OCI-M1 (cell line): ENCODE measurements at regions not wholly inside any gene's neighbourhood (a gene's known extent, or its start where the extent isn't known, plus 50 kb on each side); places are given as distances from the start of the nearest gene placed in this dataset.
A peak's percentile ranks its signal among the peaks of the same experiment; 100 is the strongest.

ENCODE experiments used
- DNase-seq: peaks from one replicate; lab custom pipeline; 2025; lab: John Stamatoyannopoulos, UW

DNA sequence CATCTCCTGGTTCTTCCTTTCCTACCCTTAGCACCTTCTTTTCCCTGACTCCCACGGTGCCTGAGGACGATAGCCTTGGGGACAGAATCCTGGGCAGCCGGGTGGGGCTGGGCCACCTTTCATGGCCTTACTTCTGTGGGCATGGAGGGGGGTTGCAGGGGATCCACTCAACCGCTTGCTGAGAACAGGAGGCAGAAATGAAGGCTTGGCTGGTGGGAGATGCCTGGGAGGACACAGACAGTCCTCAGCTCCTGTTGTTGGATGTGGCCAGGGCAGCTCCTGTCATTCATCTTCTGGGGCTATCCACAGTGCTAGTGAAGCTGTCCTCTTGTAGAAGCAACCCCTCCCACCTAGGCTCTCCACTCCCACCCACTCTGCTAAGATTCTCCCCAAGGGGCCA lies 95.5 kb upstream of the CELF4 start:
- DNase-seq, result no peak

DNA sequence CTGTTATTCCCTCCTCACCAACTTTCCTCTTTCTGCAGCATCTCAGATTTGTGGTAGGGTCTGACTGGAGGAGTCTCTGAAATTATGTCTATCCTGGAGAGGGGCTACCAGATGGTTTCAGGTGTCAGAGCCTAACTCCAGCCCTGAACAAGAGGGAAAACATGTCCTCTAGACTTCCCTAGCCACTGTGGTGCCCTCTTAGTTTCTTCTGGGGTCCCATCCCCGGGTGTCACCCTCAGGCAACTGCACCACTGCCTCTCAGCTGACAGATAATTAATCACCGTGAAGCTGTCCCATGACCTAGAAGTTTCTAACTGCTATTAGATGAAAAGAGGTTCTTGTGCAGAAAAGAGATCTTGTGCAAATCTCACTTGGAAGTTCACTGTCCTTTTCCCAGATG lies 95.1 kb upstream of the CELF4 start:
- DNase-seq, result no peak

DNA sequence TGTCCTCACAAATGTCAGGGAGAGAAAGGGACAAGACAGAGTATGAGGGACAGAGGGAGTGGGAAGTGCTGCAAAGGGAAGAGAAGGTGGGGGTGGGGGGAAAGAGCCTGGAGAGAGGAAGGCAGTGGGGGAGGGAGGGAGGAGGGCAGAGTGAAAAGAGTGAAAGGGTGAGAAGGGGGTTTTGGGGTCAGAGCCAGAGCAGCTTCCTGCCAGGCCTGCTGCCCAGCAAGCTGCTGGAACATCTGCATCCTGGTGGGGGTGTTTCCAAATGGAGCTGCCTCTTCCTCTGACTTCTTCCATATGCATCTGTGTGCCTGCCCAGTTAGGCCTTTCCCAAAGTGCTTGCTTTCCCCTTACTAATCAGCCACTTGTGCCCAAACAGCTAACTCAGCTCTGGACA lies 94.3 kb upstream of the CELF4 start:
- no peak for DNase-seq

DNA sequence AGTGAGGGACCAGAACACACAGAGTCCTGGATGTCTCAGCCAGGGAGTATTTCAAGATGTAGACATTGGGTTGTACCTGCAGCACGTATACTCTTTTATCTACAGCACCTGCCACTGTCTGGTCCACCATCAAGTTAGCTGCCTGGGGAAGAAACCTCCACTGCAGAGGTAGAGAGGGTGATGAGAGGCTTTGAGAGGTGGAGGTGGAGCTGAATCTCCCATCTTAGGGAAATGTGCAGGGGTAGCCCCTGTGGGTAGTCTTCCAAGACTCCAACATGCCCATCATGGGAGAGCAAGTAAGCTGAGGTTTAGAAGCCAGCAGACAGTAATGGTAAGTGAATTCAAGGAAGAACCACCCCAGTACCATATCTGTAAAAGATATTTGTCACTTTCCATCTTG lies 93.3 kb upstream of the CELF4 start:
- no peak for DNase-seq

DNA sequence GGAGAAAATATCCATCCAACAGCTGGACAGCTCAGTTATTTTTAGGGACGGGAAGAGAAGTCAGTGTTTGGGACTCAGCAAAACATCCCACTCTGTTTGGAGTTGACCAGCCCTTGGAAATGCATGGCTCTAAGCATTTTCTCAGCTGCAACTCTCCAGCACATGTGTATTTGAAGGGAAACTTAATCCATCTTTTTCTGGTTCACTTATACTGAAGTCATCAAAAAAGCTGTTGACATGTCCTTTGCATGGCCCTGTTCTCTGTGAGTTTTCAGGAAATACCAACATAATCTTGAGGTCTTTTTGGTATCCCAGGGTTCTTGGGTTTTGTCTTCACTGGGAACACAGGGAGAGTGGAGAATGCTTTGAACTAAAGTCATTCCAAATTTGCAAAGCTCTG lies 91.9 kb upstream of the CELF4 start:
- no peak for DNase-seq

DNA sequence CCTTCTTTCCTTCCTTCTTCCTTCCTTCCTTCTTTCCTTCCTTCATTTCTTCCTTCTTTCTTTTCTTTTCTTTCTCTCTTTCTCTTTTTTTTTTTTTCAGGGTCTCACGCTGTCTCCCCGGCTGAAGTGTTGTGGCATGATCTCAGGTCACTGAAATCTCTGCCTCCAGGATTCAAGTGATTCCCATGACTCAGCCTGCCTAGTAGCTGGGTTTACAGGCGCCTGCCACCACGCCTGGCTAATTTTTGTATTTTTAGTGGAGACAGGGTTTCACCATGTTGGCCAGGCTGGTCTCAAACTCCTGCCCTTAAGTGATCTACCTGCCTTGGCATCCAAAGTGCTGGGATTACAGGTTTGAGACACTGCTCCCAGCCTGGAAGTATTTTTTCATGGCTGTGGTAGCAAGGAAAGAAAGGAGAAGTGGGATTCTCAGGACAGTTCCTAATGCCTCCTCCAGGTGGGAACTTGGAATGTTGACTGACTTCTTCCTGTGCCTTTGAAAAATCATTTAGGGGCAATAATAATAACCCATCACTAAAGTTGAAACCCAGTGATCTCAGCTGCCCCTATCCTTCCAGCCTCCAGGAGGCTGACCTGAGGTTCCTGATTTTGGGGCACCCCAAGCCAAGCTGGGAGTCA lies 89.3 kb upstream of the CELF4 start:
- DNase-seq, result no peak

DNA sequence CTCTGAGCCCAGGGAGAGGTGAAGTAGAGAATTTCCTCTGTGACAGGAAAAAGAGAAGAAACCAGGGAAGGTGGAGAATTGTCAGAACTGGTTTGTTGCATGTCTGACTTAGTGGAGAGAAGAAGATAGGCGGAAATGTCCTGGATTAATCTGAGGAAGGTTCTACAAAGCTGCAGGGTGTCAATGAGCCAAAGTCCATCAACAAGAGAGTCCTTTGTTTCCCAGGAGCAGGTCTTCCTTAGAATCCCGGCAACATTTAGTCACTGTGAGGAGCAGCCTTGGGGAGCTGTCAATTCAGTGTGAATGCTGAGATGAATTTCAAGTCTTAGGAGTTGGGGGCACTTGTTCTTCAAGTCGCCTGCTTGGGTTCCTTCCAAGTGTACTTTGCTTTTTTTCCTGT lies 88.4 kb upstream of the CELF4 start:
- no peak for DNase-seq

DNA sequence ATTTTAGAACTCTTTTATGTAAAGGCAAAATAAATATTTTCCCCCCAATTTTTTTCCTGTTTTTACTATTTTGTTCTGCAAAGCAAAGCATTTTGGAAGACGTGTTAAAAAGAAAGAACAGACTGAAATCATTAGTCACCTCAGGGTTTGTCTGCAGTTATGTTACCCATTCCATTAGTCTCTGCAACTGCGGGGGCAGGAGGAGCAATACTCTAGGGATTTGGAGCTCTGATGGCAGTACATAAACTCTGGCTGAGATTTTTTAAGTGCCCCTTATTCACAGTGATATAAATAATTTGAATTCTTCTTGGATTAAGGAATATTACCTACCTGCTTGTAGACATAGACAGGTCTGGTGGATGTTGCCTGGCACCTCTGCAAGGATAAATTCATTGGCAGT lies 88.0 kb upstream of the CELF4 start:
- no peak for DNase-seq

DNA sequence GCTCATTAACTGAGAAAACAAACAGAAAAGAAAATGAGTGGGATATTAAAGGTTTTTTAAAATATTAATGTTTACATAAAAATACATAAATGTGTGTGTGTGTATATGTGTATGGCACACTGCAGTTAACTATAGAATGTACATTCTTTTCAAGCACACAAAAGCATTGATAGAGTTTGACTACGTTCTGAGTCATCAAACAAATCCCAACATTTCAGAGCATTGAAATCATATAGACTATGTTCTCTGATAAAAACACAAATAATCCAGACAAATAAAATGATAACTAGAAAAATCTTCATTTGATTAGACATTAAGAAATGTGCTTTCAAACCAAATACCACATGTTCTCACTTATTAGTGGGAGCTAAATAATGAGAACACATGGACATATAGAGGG lies 84.3 kb upstream of the CELF4 start:
- DNase-seq, result no peak

DNA sequence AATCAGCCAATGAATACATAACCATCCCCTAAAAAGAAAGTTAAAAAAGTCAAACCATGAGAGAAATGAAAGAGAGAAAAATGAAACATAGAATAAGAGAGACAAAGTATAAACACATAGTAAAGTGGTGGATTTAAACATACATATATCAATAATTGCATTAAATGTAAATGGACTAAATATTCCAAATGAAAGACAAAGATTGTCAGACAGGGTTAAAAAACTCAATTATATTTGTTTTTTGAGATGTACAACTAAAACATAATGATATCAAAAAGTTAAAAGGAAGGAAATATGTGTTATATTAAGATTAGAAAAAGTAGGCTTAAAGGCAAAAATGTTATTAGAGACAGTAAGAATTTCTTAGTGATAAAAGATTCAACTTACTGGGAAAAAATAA lies 83.8 kb upstream of the CELF4 start:
- no peak for DNase-seq

DNA sequence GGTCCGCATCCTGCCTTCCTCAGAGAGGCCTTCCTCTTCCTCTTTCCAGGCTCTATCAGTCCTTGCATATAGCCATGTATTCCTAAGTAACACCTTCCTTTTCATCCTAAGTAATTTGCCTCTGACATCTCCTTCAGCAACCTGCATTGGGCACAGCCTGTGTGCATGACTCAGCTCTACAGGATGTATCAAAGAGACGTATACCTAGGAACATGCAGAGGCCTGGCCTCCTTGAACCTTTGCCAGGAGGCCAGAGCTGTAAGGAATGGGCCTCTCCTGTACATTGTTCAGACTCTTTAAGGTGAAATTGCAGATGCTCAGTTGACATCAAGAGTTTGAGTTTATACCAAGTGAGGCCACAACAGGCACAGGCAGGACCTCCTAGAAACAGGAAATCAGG lies 76.0 kb upstream of the CELF4 start:
- no peak for DNase-seq

DNA sequence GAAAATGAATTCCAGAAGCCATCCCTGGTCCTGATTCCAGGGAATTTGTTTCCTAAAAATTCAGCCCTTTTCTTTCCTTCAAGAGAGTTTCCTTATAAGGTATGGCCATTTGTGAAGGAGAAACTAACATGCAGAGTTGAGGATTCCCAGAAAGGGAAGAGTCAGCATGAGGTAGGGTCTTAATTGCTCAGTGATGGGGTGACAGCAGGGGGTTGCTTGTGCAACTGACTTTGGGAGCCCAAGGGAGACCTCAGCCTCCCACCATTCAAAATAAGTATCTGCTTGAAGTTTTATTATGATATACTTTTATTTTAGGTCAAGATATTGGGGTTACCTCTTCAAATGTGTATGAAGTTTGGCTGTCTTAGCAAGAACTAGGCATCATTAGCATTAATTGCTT lies 74.9 kb upstream of the CELF4 start:
- no peak for DNase-seq

DNA sequence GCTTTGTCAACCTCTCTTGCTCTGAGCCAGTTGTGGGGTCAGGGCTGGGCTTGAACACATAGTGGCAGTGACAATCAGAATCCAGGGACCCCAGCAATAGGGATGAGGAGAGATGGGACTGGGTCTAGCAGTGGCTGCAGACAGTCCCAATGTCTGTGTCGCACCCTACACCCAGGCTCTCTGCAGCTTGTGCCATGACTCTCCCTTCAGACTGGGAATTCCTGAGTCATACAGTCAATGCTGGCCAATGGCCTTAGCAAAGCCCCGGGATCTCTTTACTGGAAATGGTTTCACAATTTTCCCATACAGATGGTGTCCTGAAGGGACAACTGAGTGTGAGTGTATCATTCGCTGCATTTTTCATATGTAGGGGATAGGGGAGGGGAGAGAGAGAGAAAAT lies 74.2 kb upstream of the CELF4 start:
- no peak for DNase-seq

DNA sequence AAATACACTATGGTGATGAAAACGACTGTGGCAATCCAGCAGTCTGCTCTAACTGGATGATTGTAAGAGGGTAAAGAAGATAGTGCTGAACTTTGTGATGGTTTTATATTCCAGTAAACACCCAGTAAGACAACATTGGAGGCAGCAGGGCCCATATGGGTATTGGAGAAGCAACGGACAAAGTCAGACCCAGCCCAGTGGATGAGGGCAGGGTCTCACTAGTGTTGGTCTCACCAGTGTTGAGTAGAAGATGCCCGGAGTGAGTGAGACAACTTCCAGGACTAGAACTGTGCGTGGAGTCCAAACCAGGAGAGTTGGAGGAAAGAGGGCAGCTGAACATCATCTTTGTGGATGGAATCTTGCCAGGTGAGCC lies 71.9 kb upstream of the CELF4 start:
- no peak for DNase-seq

DNA sequence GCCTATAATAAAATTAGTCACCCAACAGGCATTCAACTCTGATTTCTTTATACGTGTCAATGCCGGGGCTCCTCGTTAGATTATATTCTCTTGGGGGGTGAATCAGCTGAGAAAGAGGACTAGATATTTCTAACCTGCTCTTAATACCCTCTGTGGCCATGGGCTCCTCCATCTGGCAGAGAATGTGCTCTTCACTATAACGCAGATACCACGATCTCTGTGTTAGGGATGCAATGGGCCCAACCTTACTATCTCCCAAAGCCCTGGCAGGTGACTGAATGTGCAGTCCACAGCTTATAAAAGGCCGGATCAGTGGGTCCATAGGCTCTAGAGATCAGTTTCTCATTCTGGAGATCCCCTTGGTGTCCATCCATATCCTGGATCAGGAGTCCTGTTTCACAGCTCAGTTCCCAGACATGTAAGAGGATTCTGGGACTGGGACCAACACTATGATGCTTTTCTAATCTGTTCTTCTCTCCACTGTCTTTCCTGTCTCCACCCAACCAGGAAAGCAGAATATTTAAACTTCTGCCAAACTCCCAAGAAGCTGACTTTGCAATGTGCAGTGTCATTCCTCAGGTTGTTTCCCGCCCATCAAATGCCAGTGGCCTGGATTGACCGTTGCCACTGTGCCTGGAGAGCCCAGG lies 71.4 kb upstream of the CELF4 start:
- no peak for DNase-seq

DNA sequence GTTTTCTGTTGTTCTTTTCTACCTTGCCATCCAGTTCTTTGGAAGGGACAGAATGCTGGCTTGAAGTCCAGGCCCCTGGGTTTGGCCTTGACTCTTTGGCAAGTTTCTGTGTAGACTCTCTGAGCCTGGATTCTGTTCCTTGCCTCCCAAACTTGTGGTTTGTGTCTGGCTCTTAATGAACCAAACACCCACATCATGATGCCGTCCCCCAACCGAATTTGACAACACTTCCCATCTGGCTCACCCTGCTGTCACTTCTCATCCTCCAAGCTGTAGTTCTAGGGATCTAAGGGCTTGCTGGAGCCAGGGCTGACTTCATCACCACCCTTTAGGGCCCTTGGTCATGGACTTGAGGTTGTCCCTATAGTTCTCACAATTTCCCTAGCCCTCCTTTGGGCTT lies 68.9 kb upstream of the CELF4 start:
- DNase-seq, result no peak

DNA sequence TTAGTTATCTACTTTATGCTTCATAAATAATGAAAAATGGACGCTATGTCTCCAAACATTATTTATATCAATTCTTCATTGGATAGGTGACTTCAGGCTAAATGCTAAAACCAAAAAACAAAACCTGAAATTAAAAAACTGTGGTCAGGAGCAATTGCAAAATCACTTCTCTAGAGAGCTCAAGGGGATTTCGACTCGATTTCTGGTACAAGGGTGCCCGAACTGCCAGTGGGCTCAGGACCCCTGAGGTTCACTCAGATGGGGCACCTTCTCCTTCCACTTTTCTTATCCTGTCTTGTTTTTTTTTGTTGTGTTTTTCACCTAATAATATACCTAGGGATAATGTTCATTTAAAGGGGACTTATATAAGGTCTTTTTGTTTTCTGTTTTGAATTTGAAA lies 65.8 kb upstream of the CELF4 start:
- no peak for DNase-seq

DNA sequence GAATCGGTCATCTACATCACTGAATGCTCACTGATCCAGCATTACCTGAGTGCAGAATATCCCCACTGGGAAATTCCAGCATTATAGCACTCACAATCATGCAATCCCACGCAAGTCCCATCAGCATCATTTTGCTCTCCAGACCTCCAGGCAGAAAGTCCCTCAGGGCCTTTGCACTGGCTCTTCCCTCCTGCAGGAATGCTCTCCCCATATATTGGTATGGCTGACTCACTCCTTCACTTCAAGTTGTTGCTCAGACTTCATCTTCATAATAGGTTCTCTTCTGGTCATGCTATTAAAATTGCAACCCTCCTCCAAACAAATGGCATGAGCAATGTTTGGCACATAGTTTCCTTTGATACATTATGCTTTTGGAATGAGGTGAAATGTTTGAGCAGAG lies 64.7 kb upstream of the CELF4 start:
- DNase-seq, result no peak

DNA sequence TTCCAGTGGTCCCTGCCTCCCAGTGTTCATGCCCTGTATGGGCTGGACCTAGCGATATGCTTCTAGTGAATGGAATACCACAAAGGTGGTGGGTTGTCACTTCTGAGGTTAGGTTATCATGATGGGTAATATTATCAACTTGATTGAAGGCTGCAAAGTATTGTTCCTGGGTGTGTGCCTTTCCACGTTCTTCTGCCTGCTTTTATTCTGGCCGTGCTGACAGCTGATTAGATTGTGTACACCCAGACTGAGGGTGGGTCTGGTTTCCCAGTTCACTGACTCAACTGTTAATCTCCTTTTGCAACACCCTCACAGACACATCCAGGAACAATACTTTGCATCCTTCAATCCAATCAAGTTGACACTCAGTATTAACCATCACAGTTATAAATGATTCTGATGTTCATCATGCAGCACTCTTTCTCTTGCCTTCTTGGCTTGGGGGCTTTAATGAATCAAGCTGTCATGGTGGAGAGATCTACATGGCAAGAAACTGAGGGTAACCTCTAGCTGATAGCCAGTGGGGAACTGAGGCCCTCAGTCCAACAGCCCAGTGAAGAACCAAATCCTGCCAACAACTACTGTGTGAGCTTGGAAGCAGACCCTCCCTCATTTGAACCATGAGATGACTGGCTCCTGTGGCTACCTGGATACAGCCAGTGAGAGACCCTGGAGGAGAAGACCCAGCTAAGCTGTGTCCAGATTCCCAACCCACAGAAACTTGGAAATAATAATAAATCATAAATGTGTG lies 63.0 kb upstream of the CELF4 start:
- DNase-seq, result no peak

DNA sequence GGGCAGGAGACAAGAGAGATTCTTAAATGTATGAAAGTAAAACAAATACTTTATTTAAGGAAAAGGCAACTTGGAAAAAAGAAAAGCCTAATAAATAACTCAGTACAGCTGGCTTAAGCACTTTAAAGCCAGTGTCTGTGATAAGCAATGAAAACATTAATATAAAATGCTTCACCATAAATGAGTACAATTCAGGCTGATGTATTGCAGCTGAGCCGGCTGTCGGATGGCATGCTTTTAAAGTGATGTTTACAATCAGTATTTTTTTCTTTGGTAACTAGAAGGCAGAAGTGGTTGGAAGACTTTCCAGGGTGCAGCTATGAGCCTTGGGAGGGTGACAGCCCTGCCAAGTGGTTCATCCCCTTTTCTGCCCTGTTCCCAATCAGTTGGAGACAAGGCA lies 58.7 kb upstream of the CELF4 start:
- no peak for DNase-seq

DNA sequence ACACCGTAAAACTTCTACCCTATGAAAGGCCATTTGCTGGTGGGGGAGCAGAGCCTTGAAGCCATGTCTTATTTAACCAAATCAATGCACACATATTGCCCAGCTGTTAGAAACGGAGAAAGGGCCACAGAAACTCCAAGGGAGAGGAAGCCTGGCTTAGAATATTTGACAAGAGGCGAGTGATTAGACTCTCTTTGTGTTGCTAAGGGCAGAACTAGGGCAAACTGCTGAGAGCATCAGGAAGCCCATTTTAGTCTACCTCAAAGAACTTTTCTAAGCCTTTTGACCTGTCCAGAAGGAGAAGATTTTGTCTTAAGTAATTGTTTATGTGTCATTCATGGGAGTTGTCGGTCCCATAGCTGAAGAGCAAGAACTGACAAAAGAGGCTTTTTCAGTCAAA lies 54.4 kb upstream of the CELF4 start:
- DNase-seq, result no peak

DNA sequence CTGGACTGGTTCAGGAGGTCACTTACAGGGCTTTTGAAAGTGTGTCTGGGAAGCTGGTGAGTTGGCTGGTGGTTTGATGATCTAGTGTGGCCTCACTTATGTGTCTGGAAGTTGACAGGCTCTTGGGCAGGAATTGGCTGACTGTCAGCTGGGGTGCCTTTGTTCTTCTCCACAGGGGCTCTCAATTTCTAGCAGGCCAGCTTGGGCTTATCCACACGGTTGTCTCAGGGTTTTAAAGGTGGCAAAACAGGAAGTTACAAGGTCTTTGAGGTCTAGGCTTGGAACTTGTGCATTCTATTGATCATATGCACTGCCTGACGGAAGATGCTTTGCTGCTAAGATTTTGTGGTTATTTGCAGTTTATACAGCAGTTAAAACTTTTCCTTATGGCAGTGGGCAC lies 52.0 kb upstream of the CELF4 start:
- DNase-seq, result peak; percentile 1
